8988T (cell line): ENCODE measurements at regions not wholly inside any gene's neighbourhood (a gene's known extent, or its start where the extent isn't known, plus 50 kb on each side); places are given as distances from the start of the nearest gene placed in this dataset.

Experiments
- DNase-seq: peaks from one replicate; pipeline ENCODE4 v3.0.0; 2011

GRCh38 chr16:51710905-51711563, 560.0 kb upstream of the SALL1 start:
- no peak for DNase-seq

GRCh38 chr16:51710186-51710585, 559.1 kb upstream of the SALL1 start:
- DNase-seq, result no peak

GRCh38 chr16:51708861-51709260, 557.8 kb upstream of the SALL1 start:
- no peak for DNase-seq

- DNase-seq, result no peak
Measured at GRCh38 chr16:51707666-51708065, 556.6 kb upstream of the SALL1 start.

- no peak for DNase-seq
Measured at GRCh38 chr16:51705142-51705541, 554.1 kb upstream of the SALL1 start.

DNA sequence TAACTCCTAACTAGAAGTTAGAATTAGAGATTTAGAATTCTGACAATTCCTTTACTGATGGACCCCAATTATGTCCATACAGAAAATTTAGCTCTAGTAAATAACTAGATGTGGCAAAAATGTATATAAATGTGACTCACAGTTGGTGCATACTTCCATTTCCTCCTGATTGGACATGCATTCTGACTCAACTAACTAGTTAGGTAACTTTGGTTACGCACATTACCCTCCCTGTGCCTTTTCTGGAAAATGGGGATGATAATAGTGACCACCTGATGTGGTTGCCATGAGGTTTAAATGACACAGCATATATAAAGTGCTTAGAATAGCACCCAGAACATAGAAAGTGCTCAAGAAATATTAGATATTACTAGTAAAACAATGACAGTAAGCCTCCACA, 550.0 kb upstream of the SALL1 start:
- DNase-seq, result no peak

DNA sequence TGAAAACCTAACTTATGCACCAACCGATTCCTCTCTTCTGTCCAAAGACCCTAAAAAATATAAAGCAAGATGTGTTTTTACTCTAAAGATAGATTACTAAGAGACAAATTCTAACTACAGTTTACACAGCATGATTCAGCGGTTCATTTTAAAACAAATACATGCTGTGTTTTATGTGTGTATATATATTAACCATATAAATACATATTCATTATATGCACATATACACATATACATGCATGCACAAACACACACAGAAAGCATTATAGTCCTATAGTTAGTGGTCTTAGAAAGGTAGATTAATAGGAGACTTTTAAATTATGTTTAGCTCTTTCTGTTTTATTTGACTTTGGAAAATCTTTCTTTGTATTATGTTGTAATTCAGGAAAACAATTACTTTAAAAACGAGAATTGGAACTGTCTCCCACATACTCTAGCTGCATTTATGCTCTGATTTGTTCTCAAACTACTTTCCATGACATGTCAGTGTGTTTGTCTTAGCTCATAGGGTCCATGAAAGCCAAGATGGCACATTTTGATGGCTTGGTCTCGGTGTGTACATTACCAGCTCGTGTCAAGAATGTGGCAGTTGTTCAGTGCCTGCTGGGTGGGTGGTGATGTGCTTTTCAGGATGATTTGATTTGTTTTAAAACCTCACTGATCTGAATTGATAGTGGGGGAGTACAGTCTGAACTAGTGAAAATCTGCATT, 548.8 kb upstream of the SALL1 start:
- no peak for DNase-seq

DNA sequence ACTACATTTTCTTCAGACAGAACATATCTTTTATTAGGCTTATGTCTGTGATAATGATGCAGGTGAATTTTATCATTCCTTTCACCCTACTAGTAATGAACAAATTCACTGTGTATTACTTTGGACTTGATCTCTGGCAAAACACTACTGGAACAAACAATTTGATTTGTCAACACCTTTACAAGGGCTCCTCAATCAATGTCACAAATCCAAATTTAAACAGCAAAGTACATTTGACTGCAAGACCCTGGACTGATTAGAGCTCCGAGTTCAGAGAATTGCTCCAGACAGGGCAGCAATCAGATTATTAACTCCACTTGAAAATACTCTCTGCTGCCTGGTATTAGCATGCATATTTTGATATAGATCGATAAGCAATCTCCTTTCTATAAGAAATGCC, 547.6 kb upstream of the SALL1 start:
- DNase-seq, result no peak

DNA sequence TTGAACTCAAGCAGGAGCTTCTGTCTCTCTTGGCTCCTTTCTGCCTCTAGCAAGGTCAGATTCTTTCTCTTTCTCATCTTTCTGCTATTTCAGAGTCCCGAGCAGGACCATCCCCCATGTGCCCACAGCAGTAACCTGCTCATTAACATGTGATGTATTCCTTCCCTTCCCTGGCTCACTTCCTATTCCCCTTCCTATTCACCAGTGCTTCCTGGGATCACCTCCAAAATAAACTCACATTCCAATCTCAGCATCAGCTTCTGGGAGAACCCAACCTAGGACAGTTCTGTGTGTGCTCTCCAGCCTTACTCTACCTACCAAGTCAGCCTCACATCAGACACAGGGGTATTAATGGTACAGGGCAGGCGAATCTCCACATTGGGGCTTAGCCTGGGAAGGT, 546.4 kb upstream of the SALL1 start:
- DNase-seq, result no peak

DNA sequence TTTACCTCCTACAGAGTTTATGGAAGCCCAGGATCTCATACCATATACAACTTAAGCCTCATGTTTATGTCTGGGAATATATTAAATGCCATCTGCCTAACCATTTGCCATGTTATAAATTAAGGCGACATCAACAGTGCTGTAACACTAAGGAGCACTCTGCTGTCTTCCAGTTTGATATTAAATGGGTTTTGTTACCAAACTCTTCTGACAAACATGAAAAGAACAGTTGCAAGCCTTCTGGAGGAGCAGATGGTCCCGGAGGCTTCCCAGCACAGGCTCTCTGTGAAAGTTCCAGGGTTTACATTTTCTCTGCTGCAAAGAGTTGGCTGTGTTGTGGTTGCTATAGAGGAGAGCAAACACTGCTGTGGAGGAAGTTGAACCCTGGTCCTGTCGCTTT, 545.3 kb upstream of the SALL1 start:
- no peak for DNase-seq

DNA sequence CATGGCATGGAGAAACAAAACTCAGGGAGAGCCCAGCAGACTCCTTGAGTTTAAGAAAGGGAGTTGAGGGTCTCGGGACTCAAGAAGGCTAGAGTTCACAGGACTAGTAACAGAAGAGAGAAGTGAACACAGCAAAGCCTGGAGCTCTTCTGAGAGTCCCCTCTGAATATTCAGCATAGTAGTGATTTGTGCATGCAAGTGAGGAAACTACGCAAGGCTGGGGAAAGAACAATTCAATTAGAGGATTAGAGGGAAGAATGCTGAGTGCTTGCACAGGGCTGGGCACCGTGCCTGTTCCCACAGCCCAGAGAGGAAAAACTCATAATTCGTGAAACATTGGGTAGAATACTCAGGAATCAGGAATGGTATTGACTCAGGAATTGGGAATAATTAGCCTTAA, 540.0 kb upstream of the SALL1 start:
- no peak for DNase-seq

- no peak for DNase-seq
Measured at GRCh38 chr16:51685498-51685897, 534.4 kb upstream of the SALL1 start.

GRCh38 chr16:51683882-51684281, 532.8 kb upstream of the SALL1 start:
- no peak for DNase-seq

- no peak for DNase-seq
Measured at GRCh38 chr16:51682905-51683304, 531.8 kb upstream of the SALL1 start.

DNA sequence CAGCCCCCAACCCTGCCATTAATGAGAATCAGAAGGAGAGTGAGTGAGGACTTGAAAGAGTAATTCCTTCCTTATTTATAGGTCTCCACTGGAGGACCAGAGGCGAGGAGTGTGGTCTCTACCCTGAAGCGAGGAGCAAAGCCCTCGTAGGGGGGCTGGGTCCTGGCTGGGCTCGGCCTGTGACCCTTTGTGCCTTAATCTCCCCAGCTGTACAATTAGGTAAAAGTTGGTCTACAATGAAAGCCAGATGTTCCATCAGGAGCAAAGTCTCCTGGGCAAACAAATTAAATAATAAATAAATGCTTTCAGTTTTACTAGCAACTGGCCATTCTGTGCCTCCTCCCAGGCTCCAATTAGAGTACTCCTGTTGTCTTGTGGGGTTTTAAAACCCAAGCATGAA, 523.5 kb upstream of the SALL1 start:
- DNase-seq, result no peak

DNA sequence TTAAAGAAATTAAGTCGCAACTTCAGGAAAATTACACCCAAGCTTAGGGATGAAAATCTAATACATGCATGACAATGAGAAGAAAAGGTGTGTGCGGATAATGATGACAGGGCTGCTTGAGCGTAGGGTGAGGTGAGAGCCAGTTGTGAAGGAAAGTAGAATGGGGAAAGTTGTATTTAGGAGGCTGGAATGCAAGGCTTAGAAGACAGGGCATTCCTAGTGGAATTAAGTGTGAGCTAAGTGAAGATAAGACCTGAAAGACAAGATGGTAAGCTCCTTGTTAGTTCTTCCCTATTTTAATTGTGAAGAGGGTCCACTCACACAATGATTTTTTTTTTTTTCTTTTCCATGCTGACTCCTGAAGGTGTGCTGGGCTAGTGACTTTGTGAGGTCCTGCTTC, 519.5 kb upstream of the SALL1 start:
- no peak for DNase-seq

DNA sequence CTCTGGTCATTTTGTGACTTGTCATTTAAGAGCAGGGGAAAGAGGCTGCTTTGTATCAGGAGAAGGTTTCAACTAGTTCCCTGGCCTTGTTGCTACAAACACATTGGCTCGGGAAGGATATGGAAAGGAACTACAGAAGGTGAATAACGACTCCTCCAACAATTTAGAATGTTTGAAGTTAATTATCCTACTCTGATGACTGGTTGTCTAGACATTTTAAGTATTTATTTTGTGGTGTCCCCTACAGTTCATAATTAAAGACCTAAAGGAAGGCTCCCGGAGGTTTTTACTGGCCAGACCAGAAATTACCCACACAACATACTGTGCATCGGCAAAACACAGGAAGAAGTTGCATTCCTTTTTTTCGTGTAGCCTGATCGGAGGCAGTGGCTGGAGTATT, 515.8 kb upstream of the SALL1 start:
- DNase-seq, result no peak

DNA sequence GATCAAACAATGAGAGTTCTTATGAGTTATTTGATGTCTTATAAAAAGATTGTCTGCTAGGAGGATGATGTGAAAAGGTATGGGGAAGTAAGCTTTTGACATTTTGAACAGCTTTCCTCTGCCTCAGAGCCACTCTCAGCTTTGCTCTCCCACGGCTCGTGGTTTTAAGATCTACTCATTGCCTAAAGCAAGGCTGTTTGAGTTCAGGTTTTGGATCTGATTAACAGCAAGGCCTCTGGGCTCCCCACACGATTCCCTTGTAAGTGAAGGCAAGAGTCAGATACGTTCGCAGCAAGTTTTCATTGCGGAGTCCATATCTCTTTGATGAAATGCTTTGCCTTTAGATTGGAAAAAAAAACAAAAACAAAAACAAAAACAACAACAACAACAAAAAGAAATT, 515.0 kb upstream of the SALL1 start:
- no peak for DNase-seq

DNA sequence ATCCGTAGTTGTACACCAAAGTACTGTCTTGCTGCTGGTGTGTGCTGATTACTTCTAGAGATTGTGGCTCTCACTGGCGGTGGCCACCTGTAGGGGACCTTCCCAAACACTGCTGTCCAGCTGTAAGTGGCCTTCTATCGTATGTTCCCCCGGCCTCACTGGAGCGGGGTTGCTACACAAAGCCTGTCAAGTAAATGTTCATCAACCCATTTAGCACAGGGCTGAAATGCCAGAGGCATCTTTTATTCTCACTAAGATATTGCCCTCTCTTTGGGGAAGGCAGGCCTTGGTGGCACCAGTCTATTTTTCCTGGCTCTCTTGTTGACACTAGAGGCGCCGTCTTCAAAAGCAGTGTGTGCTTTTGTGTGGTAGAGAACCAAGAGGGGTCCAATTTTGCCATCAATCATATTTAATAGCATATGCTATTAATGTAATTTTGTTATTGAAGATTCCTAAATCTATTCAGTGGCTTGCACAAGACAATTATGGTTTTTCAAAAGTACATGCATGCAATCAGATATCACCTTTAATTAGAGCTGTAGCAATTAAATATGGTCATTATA, 514.4 kb upstream of the SALL1 start:
- DNase-seq, result no peak

DNA sequence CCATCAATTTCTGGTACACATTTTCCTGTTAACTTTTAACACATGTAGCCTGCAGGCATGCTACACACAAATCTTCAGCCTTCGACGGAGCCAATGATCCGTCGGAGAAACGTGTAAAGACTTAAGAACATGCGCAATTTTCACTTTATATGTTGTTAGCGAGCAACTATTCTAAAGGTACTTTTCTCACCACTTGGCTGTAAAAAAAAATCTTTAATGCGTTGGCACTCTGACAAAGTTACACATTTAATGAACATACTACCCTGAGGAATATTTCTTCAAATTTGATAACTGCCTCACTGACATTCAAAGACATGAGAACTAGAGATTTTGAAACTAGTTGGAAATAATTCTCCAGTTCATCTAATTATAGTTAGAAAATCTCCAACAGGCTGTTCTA, 507.5 kb upstream of the SALL1 start:
- DNase-seq, result no peak

GRCh38 chr16:51657848-51658247, 506.8 kb upstream of the SALL1 start:
- no peak for DNase-seq

- DNase-seq, result no peak
Measured at GRCh38 chr16:51655249-51655648, 504.2 kb upstream of the SALL1 start.

DNA sequence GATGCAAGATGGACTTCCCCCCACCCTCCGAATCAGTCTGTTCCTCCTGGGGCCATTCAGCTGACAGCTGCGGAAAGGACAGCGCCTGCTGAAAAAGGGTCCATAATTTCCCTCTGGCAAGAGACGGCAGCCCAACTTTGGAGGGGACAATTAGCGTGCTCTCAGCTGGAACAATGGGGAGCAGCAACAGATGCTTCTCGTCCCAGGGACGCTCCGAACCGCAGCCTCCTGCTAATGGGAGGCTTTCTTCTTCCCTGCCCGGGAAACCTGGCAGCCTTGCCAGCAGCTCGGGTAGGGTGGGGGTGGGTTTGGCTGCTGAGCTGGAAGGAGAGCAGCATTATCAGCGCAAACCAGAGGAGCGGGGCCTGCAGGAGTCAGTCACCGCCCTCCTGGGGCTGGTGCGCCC, 500.0 kb upstream of the SALL1 start:
- DNase-seq, result no peak

GRCh38 chr16:51649631-51650030, 498.6 kb upstream of the SALL1 start:
- no peak for DNase-seq

GRCh38 chr16:51648526-51648925, 497.5 kb upstream of the SALL1 start:
- no peak for DNase-seq
